ENCODE measurements at regions not wholly inside any gene's neighbourhood (a gene's known extent, or its start where the extent isn't known, plus 50 kb on each side); places are given as distances from the start of the nearest gene placed in this dataset.

- TF ChIP-seq CTCF (IDR thresholded peaks at IDR 0.05; ENCODE audit: low read depth, low read length, poor library complexity, severe bottlenecking) (no peak), EZH2phosphoT487 (IDR thresholded peaks at IDR 0.05; ENCODE audit: borderline replicate concordance, low read length) (no peak)
These were observed 140.6 kb upstream of the KLF4 start for GRCh38 chr9:107630156-107630555.
